Spleen (tissue), 7 donors: ENCODE measurements at regions not wholly inside any gene's neighbourhood (a gene's known extent, or its start where the extent isn't known, plus 50 kb on each side); places are given as distances from the start of the nearest gene placed in this dataset.

ENCODE experiments used
- CTCF ChIP-seq, 11 experiments: fragments of 200-600 bp in 7 of 11; fragments of 450-650 bp in 4 of 11; sonication (generic) in 4 of 11; IDR thresholded peaks in 8 of 11; conservative IDR thresholded peaks in 3 of 11; 1 replicate in 7 of 11; 2 replicates in 4 of 11; pipeline versions ENCODE4 v1.4.0 to v1.8.0; 2016 to 2021; ENCODE audit warnings: antibody characterized with exemption in 11 of 11, inconsistent platforms in 4 of 11, mild to moderate bottlenecking in 1 of 11
- POLR2A ChIP-seq, 3 donors: fragments of 450-650 bp; IDR thresholded peaks; one replicate each; pipeline ENCODE4 v1.5.1; 2017; ENCODE audit warnings: antibody characterized with exemption in 3 of 3, mild to moderate bottlenecking in 1 of 3
- POLR2AphosphoS5 ChIP-seq, 3 donors: sonication (generic); formaldehyde crosslinking; IDR thresholded peaks; one replicate each; pipeline ENCODE4 v1.5.1; 2017; ENCODE audit warnings: antibody characterized with exemption in 3 of 3
- donor health status: DM: no; HTN: no; CAD: no; lungs with moderate emphysema.
- donor health status: DM: no; HTN: no; CAD: no.
- donor health status: DM: no; HTN: no; CAD: no.

DNA sequence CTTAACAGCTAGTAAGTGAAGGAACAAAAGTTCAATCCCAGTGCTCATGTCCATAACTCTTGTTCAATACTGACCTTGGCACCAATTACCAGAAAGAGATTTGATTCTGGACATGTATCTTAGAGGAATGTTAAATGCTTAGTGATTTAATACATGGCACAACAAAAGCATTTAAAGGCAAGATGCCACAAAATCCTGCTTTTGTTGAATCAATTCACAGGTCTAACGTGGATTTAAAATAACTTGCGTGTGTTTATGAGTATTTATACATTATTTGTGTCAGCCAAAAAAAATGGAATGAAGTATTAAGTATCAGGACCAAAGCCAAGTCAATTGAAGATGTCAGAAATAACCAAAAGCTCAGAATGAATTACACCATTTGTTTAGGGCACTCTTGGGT, 85.4 kb upstream of the GIMD1 start:
- TF ChIP-seq CTCF (IDR thresholded peaks at IDR 0.05 in 8 of 11, conservative IDR thresholded peaks at IDR 0.05 in 3 of 11) (no peak), POLR2A (IDR thresholded peaks at IDR 0.05) (no peak), POLR2AphosphoS5 (IDR thresholded peaks at IDR 0.05) (no peak)
